ENCODE measurements at regions not wholly inside any gene's neighbourhood (a gene's known extent, or its start where the extent isn't known, plus 50 kb on each side); places are given as distances from the start of the nearest gene placed in this dataset.

DNA sequence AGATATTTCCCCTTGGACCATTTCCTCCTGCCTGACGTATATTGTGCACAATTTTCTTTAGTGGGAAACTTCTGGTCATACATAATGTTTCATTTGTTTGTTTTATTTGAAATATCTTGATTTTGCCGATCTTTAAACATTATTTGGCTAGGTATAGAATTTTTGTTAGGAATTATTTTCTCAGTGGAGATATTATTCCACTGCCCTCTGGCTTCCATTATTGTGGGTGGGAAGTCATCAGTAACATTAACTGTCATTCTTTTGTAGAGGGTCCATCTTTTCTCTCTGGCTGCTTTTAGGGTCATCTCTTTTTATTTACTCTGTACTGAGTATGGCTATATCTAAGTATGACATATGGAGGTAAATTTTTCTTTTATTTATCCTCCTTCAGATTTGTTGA lies 135.5 kb upstream of the LIPC start:
- no peak for TF ChIP-seq EZH2phosphoT487 (IDR thresholded peaks at IDR 0.05; ENCODE audit: low read depth)
- TF ChIP-seq, protein P1, sequence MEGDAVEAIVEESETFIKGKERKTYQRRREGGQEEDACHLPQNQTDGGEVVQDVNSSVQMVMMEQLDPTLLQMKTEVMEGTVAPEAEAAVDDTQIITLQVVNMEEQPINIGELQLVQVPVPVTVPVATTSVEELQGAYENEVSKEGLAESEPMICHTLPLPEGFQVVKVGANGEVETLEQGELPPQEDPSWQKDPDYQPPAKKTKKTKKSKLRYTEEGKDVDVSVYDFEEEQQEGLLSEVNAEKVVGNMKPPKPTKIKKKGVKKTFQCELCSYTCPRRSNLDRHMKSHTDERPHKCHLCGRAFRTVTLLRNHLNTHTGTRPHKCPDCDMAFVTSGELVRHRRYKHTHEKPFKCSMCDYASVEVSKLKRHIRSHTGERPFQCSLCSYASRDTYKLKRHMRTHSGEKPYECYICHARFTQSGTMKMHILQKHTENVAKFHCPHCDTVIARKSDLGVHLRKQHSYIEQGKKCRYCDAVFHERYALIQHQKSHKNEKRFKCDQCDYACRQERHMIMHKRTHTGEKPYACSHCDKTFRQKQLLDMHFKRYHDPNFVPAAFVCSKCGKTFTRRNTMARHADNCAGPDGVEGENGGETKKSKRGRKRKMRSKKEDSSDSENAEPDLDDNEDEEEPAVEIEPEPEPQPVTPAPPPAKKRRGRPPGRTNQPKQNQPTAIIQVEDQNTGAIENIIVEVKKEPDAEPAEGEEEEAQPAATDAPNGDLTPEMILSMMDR (IDR thresholded peaks at IDR 0.05; ENCODE audit: low read depth, low read length): no peak

Measured in OCI-LY3 (cell line).